ENCODE measurements at regions not wholly inside any gene's neighbourhood (a gene's known extent, or its start where the extent isn't known, plus 50 kb on each side); places are given as distances from the start of the nearest gene placed in this dataset.

- Histone ChIP-seq H3K36me3 (ENCODE audit: insufficient read depth, low read length, poor library complexity, severe bottlenecking) (no peaks in the 10 kb centered on the region), H3K27me3 (replicated peaks; ENCODE audit: insufficient read depth, low read depth, low read length, poor library complexity) (no peaks in the 10 kb centered on the region), H3K9me3 (ENCODE audit: low read depth, low read length, poor library complexity, severe bottlenecking) (no peaks in the 10 kb centered on the region), H3K27ac (ENCODE audit: low read depth, low read length, poor library complexity, severe bottlenecking) (no peak overlapping the region), H3K4me1 (ENCODE audit: insufficient read depth, low read length, poor library complexity, severe bottlenecking) (peaks cover 5% of the 10 kb centered on the region), H3K4me3 (ENCODE audit: low read depth, low read length, poor library complexity, severe bottlenecking) (no peak overlapping the region)
- no peak for DNase-seq (ENCODE audit: low spot score)
- intact Hi-C loops (cut with micrococcal nuclease; ENCODE audit: unreplicated experiment) = no loop called here
- CTCF ChIA-PET = no interaction called here
- POLR2A ChIA-PET (ENCODE audit: low non-redundant PET) = no interaction called here
- BruUV-seq (replicated peaks) = no TSS peak
- TF ChIP-seq EZH2 (IDR thresholded peaks at IDR 0.05; ENCODE audit: borderline replicate concordance, low read depth, low read length, poor library complexity, severe bottlenecking) (no peak), CTCF (conservative IDR thresholded peaks at IDR 0.05; ENCODE audit: low read depth, low read length) (no peak)
These were observed 396.5 kb upstream of the SOX9 start for GRCh38 chr17:71724339-71724738.

GRCh38 chr17:71725811-71726210 is 395.0 kb upstream of the SOX9 start:
- no peak for DNase-seq (ENCODE audit: low spot score)
- H3K4me3 ChIP-seq (ENCODE audit: low read depth, low read length, poor library complexity, severe bottlenecking) = no peak overlapping the region
- intact Hi-C loops (cut with micrococcal nuclease; ENCODE audit: unreplicated experiment) = no loop called here
- peaks cover 5% of the 10 kb centered on the region for H3K4me1 ChIP-seq (ENCODE audit: insufficient read depth, low read length, poor library complexity, severe bottlenecking)
- H3K36me3 ChIP-seq (ENCODE audit: insufficient read depth, low read length, poor library complexity, severe bottlenecking) = no peaks in the 10 kb centered on the region
- CTCF ChIA-PET = no interaction called here
- H3K27ac ChIP-seq (ENCODE audit: low read depth, low read length, poor library complexity, severe bottlenecking) = no peak overlapping the region
- no peaks in the 10 kb centered on the region for H3K9me3 ChIP-seq (ENCODE audit: low read depth, low read length, poor library complexity, severe bottlenecking)
- TF ChIP-seq EZH2 (IDR thresholded peaks at IDR 0.05; ENCODE audit: borderline replicate concordance, low read depth, low read length, poor library complexity, severe bottlenecking) (no peak), CTCF (conservative IDR thresholded peaks at IDR 0.05; ENCODE audit: low read depth, low read length) (no peak)
- BruUV-seq (replicated peaks) = no TSS peak
- H3K27me3 ChIP-seq (replicated peaks; ENCODE audit: insufficient read depth, low read depth, low read length, poor library complexity) = no peaks in the 10 kb centered on the region
- POLR2A ChIA-PET (ENCODE audit: low non-redundant PET) = no interaction called here

DNA sequence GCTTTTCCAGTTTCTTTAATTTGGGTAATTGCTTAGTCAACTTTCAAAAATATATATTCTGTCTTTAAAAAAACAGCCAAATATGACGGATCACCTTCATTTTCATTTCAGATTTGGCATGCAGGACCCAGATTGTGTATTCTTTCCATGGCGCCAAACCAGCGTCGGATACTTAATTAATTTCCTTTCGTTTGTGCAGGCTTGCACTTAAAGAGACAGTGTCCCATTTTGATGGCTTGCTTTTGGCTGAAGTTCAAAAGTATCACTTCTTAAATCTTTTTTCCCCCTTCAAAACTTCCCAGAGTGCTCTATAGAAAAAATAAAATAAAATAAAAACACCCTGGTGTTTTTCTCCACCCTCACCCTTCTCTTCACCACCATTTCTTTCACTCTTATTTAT is 394.5 kb upstream of the SOX9 start:
- Histone ChIP-seq H3K36me3 (ENCODE audit: insufficient read depth, low read length, poor library complexity, severe bottlenecking) (no peaks in the 10 kb centered on the region), H3K4me3 (ENCODE audit: low read depth, low read length, poor library complexity, severe bottlenecking) (no peak overlapping the region), H3K9me3 (ENCODE audit: low read depth, low read length, poor library complexity, severe bottlenecking) (no peaks in the 10 kb centered on the region), H3K27ac (ENCODE audit: low read depth, low read length, poor library complexity, severe bottlenecking) (no peak overlapping the region), H3K27me3 (replicated peaks; ENCODE audit: insufficient read depth, low read depth, low read length, poor library complexity) (no peaks in the 10 kb centered on the region), H3K4me1 (ENCODE audit: insufficient read depth, low read length, poor library complexity, severe bottlenecking) (peaks cover 5% of the 10 kb centered on the region)
- intact Hi-C loops (cut with micrococcal nuclease; ENCODE audit: unreplicated experiment) = no loop called here
- BruUV-seq (replicated peaks) = no TSS peak
- POLR2A ChIA-PET (ENCODE audit: low non-redundant PET) = no interaction called here
- TF ChIP-seq CTCF (conservative IDR thresholded peaks at IDR 0.05; ENCODE audit: low read depth, low read length) (no peak), EZH2 (IDR thresholded peaks at IDR 0.05; ENCODE audit: borderline replicate concordance, low read depth, low read length, poor library complexity, severe bottlenecking) (no peak)
- CTCF ChIA-PET = no interaction called here
- peak; percentile 50 for DNase-seq (ENCODE audit: low spot score)
